Activated CD4-positive, CD25-positive, alpha-beta regulatory T cell treated with anti-CD3 and anti-CD28 coated beads, Interleukin-2, amount 50 U/mL, for 72 hours (primary cell): ENCODE measurements at regions not wholly inside any gene's neighbourhood (a gene's known extent, or its start where the extent isn't known, plus 50 kb on each side); places are given as distances from the start of the nearest gene placed in this dataset.
"Not testable (repeated sequence)": the region's sequence is repeated elsewhere in the genome, so short reads cannot be mapped to it uniquely, and the experiment has no call there.

Experiments used
- DNase-seq: peaks from one replicate; pipeline ENCODE4 v3.0.0; 2021

GRCh38 chr11:16527525-16528246 lies 171.3 kb upstream of the SOX6 start:
- no peak for DNase-seq

GRCh38 chr11:16526947-16527346 lies 170.6 kb upstream of the SOX6 start:
- DNase-seq: no peak

GRCh38 chr11:16520713-16521112 lies 164.4 kb upstream of the SOX6 start:
- DNase-seq: not testable (repeated sequence)

- no peak for DNase-seq
These were observed 156.5 kb upstream of the SOX6 start for GRCh38 chr11:16512899-16513241.

- DNase-seq: no peak
These were observed 156.0 kb upstream of the SOX6 start for GRCh38 chr11:16512198-16512898.

GRCh38 chr11:16511116-16512114 lies 155.1 kb upstream of the SOX6 start:
- no peak for DNase-seq

- DNase-seq: no peak
These were observed 149.1 kb upstream of the SOX6 start for GRCh38 chr11:16505481-16505880.

GRCh38 chr11:16503891-16504290 lies 147.5 kb upstream of the SOX6 start:
- not testable (repeated sequence) for DNase-seq

GRCh38 chr11:16494918-16495691 lies 138.8 kb upstream of the SOX6 start:
- no peak for DNase-seq

- DNase-seq: no peak
These were observed 128.1 kb upstream of the SOX6 start for GRCh38 chr11:16484434-16484833.

- no peak for DNase-seq
These were observed 118.3 kb upstream of the SOX6 start for GRCh38 chr11:16474659-16475058.

- DNase-seq: no peak
These were observed 113.6 kb upstream of the SOX6 start for GRCh38 chr11:16469968-16470367.

GRCh38 chr11:16468735-16469453 lies 112.5 kb upstream of the SOX6 start:
- no peak for DNase-seq

- no peak for DNase-seq
These were observed 104.2 kb upstream of the SOX6 start for GRCh38 chr11:16460508-16460907.

- DNase-seq: no peak
These were observed 100.0 kb upstream of the SOX6 start for GRCh38 chr11:16456366-16456765.

- DNase-seq: no peak
These were observed 98.0 kb upstream of the SOX6 start for GRCh38 chr11:16454289-16454863.

GRCh38 chr11:16448123-16448717 lies 91.9 kb upstream of the SOX6 start:
- DNase-seq: no peak

GRCh38 chr11:16441461-16441860 lies 85.1 kb upstream of the SOX6 start:
- no peak for DNase-seq

GRCh38 chr11:16440136-16440535 lies 83.8 kb upstream of the SOX6 start:
- no peak for DNase-seq

- no peak for DNase-seq
These were observed 77.7 kb upstream of the SOX6 start for GRCh38 chr11:16434036-16434435.

- DNase-seq: no peak
These were observed 74.3 kb upstream of the SOX6 start for GRCh38 chr11:16430674-16431073.
